Lower lobe of right lung (tissue), 2 donors: ENCODE measurements at regions not wholly inside any gene's neighbourhood (a gene's known extent, or its start where the extent isn't known, plus 50 kb on each side); places are given as distances from the start of the nearest gene placed in this dataset.

Experiments used
- ATAC-seq, 2 donors: fragments of 200-7000 bp; cut with Tn5 transposase; one replicate each; pipeline ENCODE4 v1.9.1; 2020 to 2022; ENCODE audit warnings: mild to moderate bottlenecking in 2 of 2, moderate library complexity in 2 of 2
- DNase-seq: peaks from one replicate; pipeline ENCODE4 v3.0.0-alpha.2; 2020
- H3K27ac ChIP-seq: fragments of 200-600 bp; one replicate; pipeline ENCODE4 v1.8.0; 2022
- H3K27me3 ChIP-seq: fragments of 200-600 bp; one replicate; pipeline ENCODE4 v1.8.0; 2022; ENCODE audit warnings: low read depth
- H3K36me3 ChIP-seq: fragments of 200-600 bp; one replicate; pipeline ENCODE4 v1.8.0; 2022; ENCODE audit warnings: mild to moderate bottlenecking
- H3K4me1 ChIP-seq: fragments of 200-600 bp; one replicate; pipeline ENCODE4 v1.8.0; 2022
- H3K4me3 ChIP-seq: fragments of 200-600 bp; one replicate; pipeline ENCODE4 v1.8.0; 2022; ENCODE audit warnings: mild to moderate bottlenecking
- H3K9me3 ChIP-seq: fragments of 200-600 bp; one replicate; pipeline ENCODE4 v1.8.0; 2022
- intact Hi-C: fragments of 100-400 bp; cut with DNase I; formaldehyde crosslinking; loops from one replicate; pipeline ENCODE4 v1.11.0; 2022
- TF ChIP-seq, protein P1 (sequence below): fragments of 200-600 bp; IDR thresholded peaks from one replicate; pipeline ENCODE4 v1.8.0; 2022; ENCODE audit warnings: antibody characterized with exemption, mild to moderate bottlenecking
- donor health status: DM: no; HTN: yes; CAD: no; lungs with severe emphysema.

DNA sequence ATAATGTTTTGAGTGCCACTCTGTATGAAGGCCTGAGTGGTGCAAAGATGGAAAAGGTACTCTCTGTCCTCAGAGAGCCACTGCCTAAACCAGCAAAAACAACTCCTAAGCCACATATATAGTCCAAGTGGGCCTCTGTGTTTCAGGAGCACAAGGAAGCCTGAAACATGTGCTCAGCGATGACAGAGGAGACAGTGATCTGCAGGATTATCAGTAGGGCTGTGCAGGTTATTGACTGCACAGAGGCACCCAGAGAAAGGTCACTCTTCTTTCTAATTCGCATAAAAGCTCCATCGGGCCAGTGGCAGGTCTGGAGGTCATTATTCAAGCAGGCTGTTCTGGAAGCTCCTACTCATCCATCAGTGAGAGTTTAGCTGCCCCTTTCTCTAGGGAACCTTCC, 361.9 kb downstream of the BCL11B start:
- H3K36me3 ChIP-seq, result no peaks in the 10 kb centered on the region
- H3K9me3 ChIP-seq, result no peaks in the 10 kb centered on the region
- ATAC-seq (no peak), DNase-seq (no peak)
- TF ChIP-seq, protein P1, sequence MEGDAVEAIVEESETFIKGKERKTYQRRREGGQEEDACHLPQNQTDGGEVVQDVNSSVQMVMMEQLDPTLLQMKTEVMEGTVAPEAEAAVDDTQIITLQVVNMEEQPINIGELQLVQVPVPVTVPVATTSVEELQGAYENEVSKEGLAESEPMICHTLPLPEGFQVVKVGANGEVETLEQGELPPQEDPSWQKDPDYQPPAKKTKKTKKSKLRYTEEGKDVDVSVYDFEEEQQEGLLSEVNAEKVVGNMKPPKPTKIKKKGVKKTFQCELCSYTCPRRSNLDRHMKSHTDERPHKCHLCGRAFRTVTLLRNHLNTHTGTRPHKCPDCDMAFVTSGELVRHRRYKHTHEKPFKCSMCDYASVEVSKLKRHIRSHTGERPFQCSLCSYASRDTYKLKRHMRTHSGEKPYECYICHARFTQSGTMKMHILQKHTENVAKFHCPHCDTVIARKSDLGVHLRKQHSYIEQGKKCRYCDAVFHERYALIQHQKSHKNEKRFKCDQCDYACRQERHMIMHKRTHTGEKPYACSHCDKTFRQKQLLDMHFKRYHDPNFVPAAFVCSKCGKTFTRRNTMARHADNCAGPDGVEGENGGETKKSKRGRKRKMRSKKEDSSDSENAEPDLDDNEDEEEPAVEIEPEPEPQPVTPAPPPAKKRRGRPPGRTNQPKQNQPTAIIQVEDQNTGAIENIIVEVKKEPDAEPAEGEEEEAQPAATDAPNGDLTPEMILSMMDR, result no peak
- intact Hi-C loops, result no loop called here
- no peaks in the 10 kb centered on the region for H3K4me1 ChIP-seq
- no peaks in the 10 kb centered on the region for H3K27me3 ChIP-seq
- H3K4me3 ChIP-seq, result no peak overlapping the region
- H3K27ac ChIP-seq, result no peak overlapping the region

- Histone ChIP-seq H3K4me3 (no peak overlapping the region), H3K36me3 (no peaks in the 10 kb centered on the region), H3K4me1 (no peaks in the 10 kb centered on the region), H3K9me3 (no peaks in the 10 kb centered on the region), H3K27me3 (no peaks in the 10 kb centered on the region), H3K27ac (no peak overlapping the region)
- intact Hi-C loops, result no loop called here
- no peak for DNase-seq
- no peak for ATAC-seq
- TF ChIP-seq, protein P1, result no peak
Measured at GRCh38 chr14:98912655-98913054, 359.3 kb downstream of the BCL11B start.

DNA sequence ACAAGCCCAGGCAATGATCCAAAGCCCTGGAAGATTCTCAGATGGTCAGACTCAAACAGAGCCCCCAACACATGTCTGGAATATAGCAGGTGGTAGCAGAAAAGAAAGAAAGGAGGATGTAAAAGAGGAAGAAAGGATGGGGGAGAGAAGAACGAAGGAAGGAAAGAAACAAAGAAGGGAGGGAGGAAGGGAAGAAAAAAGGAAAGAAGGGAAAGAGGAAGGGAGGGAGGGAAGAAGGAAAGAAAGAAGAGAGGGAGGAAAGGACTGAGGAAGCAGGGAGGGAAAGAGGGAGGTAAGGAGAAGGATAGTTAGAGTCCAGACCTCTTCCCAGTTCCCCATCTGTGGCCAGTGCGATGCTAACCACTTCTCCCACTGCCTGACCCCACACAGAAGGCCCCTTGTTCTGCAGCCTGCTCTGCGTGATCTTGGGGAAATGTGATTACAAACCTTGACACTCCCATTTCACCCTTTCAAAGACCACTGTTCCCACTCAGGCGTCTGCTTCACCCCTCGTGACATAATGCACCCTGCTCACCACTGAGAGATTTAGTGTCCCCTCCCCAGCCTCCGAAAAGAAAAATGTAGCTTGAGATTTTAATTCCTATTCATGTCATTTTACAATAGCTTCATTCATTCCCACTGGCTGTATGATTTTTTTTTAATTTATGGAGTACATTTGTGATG, 357.9 kb downstream of the BCL11B start:
- DNase-seq (no peak), ATAC-seq (no peak)
- no peak overlapping the region for H3K4me3 ChIP-seq
- no peaks in the 10 kb centered on the region for H3K36me3 ChIP-seq
- no peaks in the 10 kb centered on the region for H3K4me1 ChIP-seq
- TF ChIP-seq, protein P1, result no peak
- no peak overlapping the region for H3K27ac ChIP-seq
- no peaks in the 10 kb centered on the region for H3K9me3 ChIP-seq
- H3K27me3 ChIP-seq, result no peaks in the 10 kb centered on the region
- intact Hi-C loops, result no loop called here

DNA sequence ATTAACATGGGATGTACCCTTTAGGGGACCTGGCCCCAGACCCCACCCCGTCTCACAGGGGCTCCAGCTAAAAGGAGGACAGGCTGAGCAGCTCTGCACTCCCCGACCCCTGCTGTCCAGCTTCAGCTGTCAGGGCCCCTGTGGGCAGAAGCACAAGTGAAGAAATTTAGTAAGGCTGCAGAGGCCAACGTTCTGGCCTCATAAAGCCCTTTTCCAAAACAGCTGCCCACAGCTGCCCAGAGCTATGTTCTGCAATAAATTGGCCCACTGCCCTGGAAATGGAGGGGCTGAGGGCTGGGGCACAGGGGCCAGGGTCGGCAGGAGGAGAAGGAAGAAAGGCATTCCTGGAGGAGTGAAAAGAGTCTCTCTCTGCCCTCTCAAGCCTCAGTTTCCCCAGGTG, 357.1 kb downstream of the BCL11B start:
- TF ChIP-seq, protein P1, result no peak
- no peak overlapping the region for H3K27ac ChIP-seq
- H3K36me3 ChIP-seq, result no peaks in the 10 kb centered on the region
- ATAC-seq (peak; percentile 45), DNase-seq (no peak)
- intact Hi-C loops, result no loop called here
- H3K4me3 ChIP-seq, result no peak overlapping the region
- no peaks in the 10 kb centered on the region for H3K27me3 ChIP-seq
- H3K4me1 ChIP-seq, result no peaks in the 10 kb centered on the region
- no peaks in the 10 kb centered on the region for H3K9me3 ChIP-seq

DNA sequence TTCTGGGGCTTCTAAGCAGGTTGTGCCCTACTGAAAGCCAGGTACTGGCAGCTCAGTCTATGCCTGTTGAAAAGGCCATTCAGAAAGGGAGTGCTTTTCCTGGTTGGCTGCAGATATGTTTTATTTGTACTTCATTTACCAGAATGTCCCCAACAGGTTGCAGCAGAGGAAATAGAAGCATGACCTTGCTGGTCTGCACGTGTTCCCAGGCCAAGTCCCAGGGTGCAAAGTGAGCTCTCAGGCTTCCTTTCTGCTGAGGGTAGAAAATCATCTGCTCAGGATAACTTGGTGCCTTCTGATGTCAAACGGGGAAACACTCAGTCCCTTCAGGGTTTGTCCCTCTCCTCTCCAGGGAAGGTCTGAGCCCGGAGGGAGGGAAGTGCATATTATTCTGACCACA, 356.4 kb downstream of the BCL11B start:
- no peaks in the 10 kb centered on the region for H3K36me3 ChIP-seq
- no peaks in the 10 kb centered on the region for H3K9me3 ChIP-seq
- H3K4me1 ChIP-seq, result no peaks in the 10 kb centered on the region
- no peak overlapping the region for H3K27ac ChIP-seq
- no peaks in the 10 kb centered on the region for H3K27me3 ChIP-seq
- ATAC-seq (no peak), DNase-seq (no peak)
- H3K4me3 ChIP-seq, result no peak overlapping the region
- TF ChIP-seq, protein P1, result no peak
- intact Hi-C loops, result no loop called here
